Smooth muscle cell (in vitro differentiated cells): ENCODE measurements at regions not wholly inside any gene's neighbourhood (a gene's known extent, or its start where the extent isn't known, plus 50 kb on each side); places are given as distances from the start of the nearest gene placed in this dataset.

ENCODE experiments used
- DNase-seq: peaks from one replicate; lab custom pipeline; 2025; ENCODE audit not compliant: unreplicated experiment; lab: John Stamatoyannopoulos, UW
- H2AFZ ChIP-seq: fragments of 200-600 bp; sonication (generic); 2 replicates; pipeline ENCODE4 v1.6.0; 2016; ENCODE audit warnings: antibody characterized with exemption, low read depth, mild to moderate bottlenecking
- H3F3A ChIP-seq: fragments of 200-600 bp; sonication (generic); 2 replicates; pipeline ENCODE4 v1.6.0; 2017; ENCODE audit warnings: antibody characterized with exemption, low read depth
- H3K27ac ChIP-seq: fragments of 200-600 bp; sonication (generic); 2 replicates; pipeline ENCODE4 v1.5.1; 2016; ENCODE audit warnings: low read depth, mild to moderate bottlenecking
- H3K27me3 ChIP-seq: fragments of 200-600 bp; sonication (generic); 2 replicates; pipeline ENCODE4 v1.6.1; 2016; ENCODE audit warnings: low read depth, mild to moderate bottlenecking
- H3K36me3 ChIP-seq: fragments of 200-600 bp; sonication (generic); 2 replicates; pipeline ENCODE4 v1.5.1; 2016; ENCODE audit warnings: low read depth
- H3K4me1 ChIP-seq: fragments of 200-600 bp; sonication (generic); 2 replicates; pipeline ENCODE4 v1.5.1; 2016; ENCODE audit warnings: low read depth
- H3K4me2 ChIP-seq: fragments of 200-600 bp; sonication (generic); 2 replicates; pipeline ENCODE4 v1.6.0; 2016; ENCODE audit warnings: mild to moderate bottlenecking
- H3K4me3 ChIP-seq: fragments of 200-600 bp; sonication (generic); 2 replicates; pipeline ENCODE4 v1.5.1; 2016; ENCODE audit warnings: mild to moderate bottlenecking
- H3K79me2 ChIP-seq: fragments of 200-600 bp; sonication (generic); 2 replicates; pipeline ENCODE4 v1.6.0; 2016; ENCODE audit warnings: low read depth, mild to moderate bottlenecking
- H3K9ac ChIP-seq: fragments of 200-600 bp; sonication (generic); 2 replicates; pipeline ENCODE4 v1.6.0; 2016; ENCODE audit warnings: low read depth
- H3K9me3 ChIP-seq: fragments of 200-600 bp; sonication (generic); replicated peaks from 2 replicates; pipeline ENCODE4 v1.5.1; 2016; ENCODE audit warnings: low read depth
- H4K20me1 ChIP-seq: fragments of 200-600 bp; sonication (generic); 2 replicates; pipeline ENCODE4 v1.6.0; 2016; ENCODE audit warnings: low read depth
- CTCF ChIP-seq: fragments of 200-600 bp; sonication (generic); IDR thresholded peaks from 2 replicates; pipeline ENCODE4 v1.5.1; 2017; ENCODE audit warnings: borderline replicate concordance, mild to moderate bottlenecking, antibody characterized with exemption; ENCODE audit not compliant: insufficient read depth, poor library complexity, severe bottlenecking
- WGBS: methylation state at CpG from one replicate; pipeline ENCODE4 v1.1.7; 2016; ENCODE audit warnings: low lambda C conversion rate; 5-methylcytosine and 5-hydroxymethylcytosine counted together

GRCh38 chr4:154983714-154984113 lies 202.6 kb downstream of the RBM46 start:
- no peak for TF ChIP-seq CTCF
- H3F3A ChIP-seq = no peaks in the 10 kb centered on the region
- no peaks in the 10 kb centered on the region for H4K20me1 ChIP-seq
- no peaks in the 10 kb centered on the region for H3K36me3 ChIP-seq
- no peaks in the 10 kb centered on the region for H3K4me1 ChIP-seq
- no peak overlapping the region for H3K4me2 ChIP-seq
- DNase-seq = no peak
- no peaks in the 10 kb centered on the region for H3K79me2 ChIP-seq
- no peaks in the 10 kb centered on the region for H3K9me3 ChIP-seq
- no peak overlapping the region for H3K9ac ChIP-seq
- WGBS = 89% methylated on average over 5 of the region's 5 CpGs
- no peak overlapping the region for H3K27ac ChIP-seq
- H3K27me3 ChIP-seq = peaks cover 4% of the 10 kb centered on the region
- no peak overlapping the region for H2AFZ ChIP-seq
- H3K4me3 ChIP-seq = no peak overlapping the region

DNA sequence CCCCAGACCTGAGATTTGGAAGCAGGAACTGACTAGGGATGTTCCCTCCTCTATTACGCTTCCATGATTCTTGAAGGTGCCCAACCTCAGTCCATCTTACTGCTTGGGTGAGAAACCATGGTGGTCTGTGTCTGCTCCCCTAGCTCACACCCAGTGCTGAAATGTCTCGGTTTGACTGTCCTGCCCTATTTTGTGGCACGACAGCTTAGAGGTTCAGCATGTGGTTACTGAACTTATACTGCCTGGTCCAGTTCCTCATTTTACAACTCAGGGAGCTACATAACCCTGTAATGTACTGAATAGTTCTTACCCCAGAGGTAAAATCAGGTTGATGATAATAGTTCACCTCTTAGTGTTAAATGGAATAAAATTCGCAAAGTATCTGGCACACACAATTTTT lies 203.1 kb downstream of the RBM46 start:
- Histone ChIP-seq H3K79me2 (no peaks in the 10 kb centered on the region), H3K4me2 (no peak overlapping the region), H3K27ac (no peak overlapping the region), H3K4me3 (no peak overlapping the region), H4K20me1 (no peaks in the 10 kb centered on the region), H3K36me3 (no peaks in the 10 kb centered on the region), H3F3A (no peaks in the 10 kb centered on the region), H3K27me3 (peaks cover 4% of the 10 kb centered on the region), H3K4me1 (no peaks in the 10 kb centered on the region), H3K9me3 (no peaks in the 10 kb centered on the region), H3K9ac (no peak overlapping the region), H2AFZ (no peak overlapping the region)
- WGBS = 92% methylated on average over 4 of the region's 4 CpGs
- DNase-seq = no peak
- TF ChIP-seq CTCF = no peak

- Histone ChIP-seq H3K36me3 (no peaks in the 10 kb centered on the region), H3K9me3 (no peaks in the 10 kb centered on the region), H3F3A (no peaks in the 10 kb centered on the region), H3K27me3 (peaks cover 4% of the 10 kb centered on the region), H3K4me1 (no peaks in the 10 kb centered on the region), H2AFZ (no peak overlapping the region), H3K27ac (no peak overlapping the region), H3K4me3 (no peak overlapping the region), H3K79me2 (no peaks in the 10 kb centered on the region), H3K9ac (no peak overlapping the region), H3K4me2 (no peak overlapping the region), H4K20me1 (no peaks in the 10 kb centered on the region)
- no peak for DNase-seq
- no peak for TF ChIP-seq CTCF
- WGBS = 88% methylated on average over 1 of the region's 1 CpG
Observed at GRCh38 chr4:154984616-154985015, 203.5 kb downstream of the RBM46 start.

- H3K9ac ChIP-seq = no peak overlapping the region
- peaks cover 4% of the 10 kb centered on the region for H3K27me3 ChIP-seq
- DNase-seq = no peak
- H3K27ac ChIP-seq = no peak overlapping the region
- no peaks in the 10 kb centered on the region for H4K20me1 ChIP-seq
- H3K9me3 ChIP-seq = no peaks in the 10 kb centered on the region
- H3K4me3 ChIP-seq = no peak overlapping the region
- WGBS = 84% methylated on average over 5 of the region's 5 CpGs
- no peak overlapping the region for H2AFZ ChIP-seq
- no peaks in the 10 kb centered on the region for H3F3A ChIP-seq
- no peaks in the 10 kb centered on the region for H3K4me1 ChIP-seq
- H3K79me2 ChIP-seq = no peaks in the 10 kb centered on the region
- no peaks in the 10 kb centered on the region for H3K36me3 ChIP-seq
- H3K4me2 ChIP-seq = no peak overlapping the region
- no peak for TF ChIP-seq CTCF
Observed at GRCh38 chr4:154985673-154986072, 204.6 kb downstream of the RBM46 start.
